H1 (cell line): ENCODE measurements at regions not wholly inside any gene's neighbourhood (a gene's known extent, or its start where the extent isn't known, plus 50 kb on each side); places are given as distances from the start of the nearest gene placed in this dataset.

Source experiments
- CTCF ChIP-seq, 3 experiments: IDR thresholded peaks; 1 replicate in 2 of 3; 2 replicates in 1 of 3; pipeline versions ENCODE4 v1.5.1 to v1.6.1; 2011; ENCODE audit warnings: low read length in 3 of 3, mild to moderate bottlenecking in 3 of 3, inconsistent platforms in 2 of 3, low read depth in 1 of 3, moderate library complexity in 1 of 3; ENCODE audit not compliant: insufficient read depth in 1 of 3; ENCODE audit errors: control extremely low read depth in 1 of 3
- EP300 ChIP-seq, 2 experiments: IDR thresholded peaks; 1 replicate in 1 of 2; 2 replicates in 1 of 2; pipeline ENCODE4 v1.6.1; 2011 to 2012; ENCODE audit warnings: low read depth in 2 of 2, low read length in 2 of 2, mild to moderate bottlenecking in 2 of 2, borderline replicate concordance in 1 of 2, inconsistent platforms in 1 of 2, moderate library complexity in 1 of 2
- POLR2A ChIP-seq, 2 experiments: IDR thresholded peaks; 1 replicate in 1 of 2; 2 replicates in 1 of 2; pipeline ENCODE4 v1.6.1; 2011; ENCODE audit warnings: low read depth in 2 of 2, low read length in 2 of 2, mild to moderate bottlenecking in 2 of 2; ENCODE audit errors: control extremely low read depth in 1 of 2
- POLR2AphosphoS5 ChIP-seq: IDR thresholded peaks from 2 replicates; pipeline ENCODE4 v1.6.1; 2011; ENCODE audit warnings: low read depth, low read length
- SP4 ChIP-seq: IDR thresholded peaks from 2 replicates; pipeline ENCODE4 v1.6.1; 2012; ENCODE audit warnings: low read length, inconsistent platforms
- SUZ12 ChIP-seq: fragments of 200-600 bp; sonication (generic); IDR thresholded peaks from 2 replicates; pipeline ENCODE4 v1.6.1; 2012; ENCODE audit warnings: mild to moderate bottlenecking, inconsistent platforms, low read length, moderate library complexity, mixed read lengths
- ZNF274 ChIP-seq: IDR thresholded peaks from 2 replicates; pipeline ENCODE4 v1.7.0; 2012; ENCODE audit warnings: low read length, borderline replicate concordance; ENCODE audit errors: extremely low read depth

GRCh38 chr9:2264081-2264480 lies 248.9 kb downstream of the SMARCA2 start:
- no peak for TF ChIP-seq CTCF (IDR thresholded peaks at IDR 0.05; ENCODE audit: control extremely low read depth in 1 of 3, insufficient read depth in 1 of 3, low read depth in 1 of 3, low read length in 3 of 3)
- TF ChIP-seq SP4: no peak
- TF ChIP-seq SUZ12: no peak
- no peak for TF ChIP-seq EP300 (IDR thresholded peaks at IDR 0.05; ENCODE audit: borderline replicate concordance in 1 of 2, low read depth in 2 of 2, low read length in 2 of 2)
- no peak for TF ChIP-seq POLR2A (IDR thresholded peaks at IDR 0.05; ENCODE audit: control extremely low read depth in 1 of 2, low read depth in 2 of 2, low read length in 2 of 2)
- TF ChIP-seq ZNF274: no peak
- no peak for TF ChIP-seq POLR2AphosphoS5
